ENCODE measurements at regions not wholly inside any gene's neighbourhood (a gene's known extent, or its start where the extent isn't known, plus 50 kb on each side); places are given as distances from the start of the nearest gene placed in this dataset.

DNA sequence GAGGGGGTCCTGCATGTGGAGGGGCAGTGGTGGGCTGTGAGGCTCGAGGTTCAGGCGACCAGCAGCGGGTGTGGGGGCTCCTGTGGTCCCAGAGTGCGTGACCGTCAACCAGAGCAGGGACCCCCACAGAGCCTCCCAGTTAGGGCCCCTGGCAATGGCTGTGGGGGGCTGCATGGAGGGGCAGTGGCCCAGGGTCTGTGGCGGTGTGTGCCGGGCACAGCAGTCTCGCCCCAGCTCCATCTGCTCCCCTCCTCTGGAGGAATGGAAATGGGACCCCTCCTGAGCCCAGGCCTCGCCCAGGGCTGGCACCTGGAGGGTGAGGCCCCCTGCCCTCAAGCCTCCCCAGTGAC lies 210.8 kb upstream of the C14orf180 start:
- H3K36me3 Mint-ChIP-seq: peaks cover 3% of the 10 kb centered on the region
- H3K9me3 ChIP-seq: no peaks in the 10 kb centered on the region
- no peak overlapping the region for H3K27ac Mint-ChIP-seq
- ChIA-PET CTCF (no interaction called here), POLR2A (no interaction called here)
- H3K27me3 ChIP-seq (replicated peaks in 1 of 2; ENCODE audit: control insufficient read depth in 2 of 2, extremely low read depth in 1 of 2, insufficient read depth in 2 of 2, low read length in 1 of 2): peaks cover 0 to 15% of the 10 kb centered on the region in 2 experiments
- 83% methylated on average over 8 of the region's 9 CpGs for WGBS (ENCODE audit: insufficient coverage)
- no peaks in the 10 kb centered on the region for H3K36me3 ChIP-seq (ENCODE audit: control insufficient read depth in 2 of 2, extremely low read depth in 1 of 2, insufficient read depth in 1 of 2, low read length in 1 of 2)
- no peak overlapping the region for H3K27ac ChIP-seq (ENCODE audit: low read length)
- H3K9me3 Mint-ChIP-seq: peaks cover 0 to 4% (median 4%) of the 10 kb centered on the region in 3 donors
- H3K4me3 Mint-ChIP-seq: no peak overlapping the region
- peaks cover 0 to 11% of the 10 kb centered on the region in 2 experiments for H3K4me1 ChIP-seq (ENCODE audit: control insufficient read depth in 1 of 2, extremely low read depth in 1 of 2, insufficient read depth in 2 of 2, low read length in 2 of 2)
- DNase-seq (no peak), ATAC-seq (replicated peaks in 1 of 4) (no peak)
- peaks cover 4 to 8% (median 8%) of the 10 kb centered on the region in 3 donors for H3K4me1 Mint-ChIP-seq
- H3K4me3 ChIP-seq (ENCODE audit: control insufficient read depth in 1 of 2, extremely low read depth in 1 of 2, low read length in 1 of 2): no peak overlapping the region
- peaks cover 0 to 4% of the 10 kb centered on the region in 2 donors for H3K27me3 Mint-ChIP-seq

DNA sequence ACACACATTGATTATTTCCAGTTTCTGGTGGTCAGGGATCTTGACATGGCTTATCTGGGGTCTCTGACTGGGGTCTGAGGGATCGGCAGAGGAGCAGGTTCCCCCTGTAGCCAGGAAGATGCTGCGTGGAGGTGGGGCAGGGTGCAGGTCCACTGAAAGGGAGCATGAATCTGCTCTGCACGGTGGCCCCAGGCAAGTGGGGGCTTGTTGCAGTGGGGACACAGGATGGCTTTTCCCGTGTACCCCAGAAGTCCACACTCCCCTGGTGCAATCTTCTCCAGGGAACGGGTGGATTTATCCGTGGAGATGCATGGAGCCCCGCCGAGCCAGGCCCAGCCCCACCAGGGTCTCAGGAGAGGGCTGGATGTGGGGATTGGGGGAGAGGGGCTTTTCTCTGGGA lies 210.4 kb upstream of the C14orf180 start:
- WGBS (ENCODE audit: insufficient coverage): 78% methylated on average over 3 of the region's 8 CpGs
- peaks cover 0 to 3% of the 10 kb centered on the region in 2 donors for H3K27me3 Mint-ChIP-seq

DNA sequence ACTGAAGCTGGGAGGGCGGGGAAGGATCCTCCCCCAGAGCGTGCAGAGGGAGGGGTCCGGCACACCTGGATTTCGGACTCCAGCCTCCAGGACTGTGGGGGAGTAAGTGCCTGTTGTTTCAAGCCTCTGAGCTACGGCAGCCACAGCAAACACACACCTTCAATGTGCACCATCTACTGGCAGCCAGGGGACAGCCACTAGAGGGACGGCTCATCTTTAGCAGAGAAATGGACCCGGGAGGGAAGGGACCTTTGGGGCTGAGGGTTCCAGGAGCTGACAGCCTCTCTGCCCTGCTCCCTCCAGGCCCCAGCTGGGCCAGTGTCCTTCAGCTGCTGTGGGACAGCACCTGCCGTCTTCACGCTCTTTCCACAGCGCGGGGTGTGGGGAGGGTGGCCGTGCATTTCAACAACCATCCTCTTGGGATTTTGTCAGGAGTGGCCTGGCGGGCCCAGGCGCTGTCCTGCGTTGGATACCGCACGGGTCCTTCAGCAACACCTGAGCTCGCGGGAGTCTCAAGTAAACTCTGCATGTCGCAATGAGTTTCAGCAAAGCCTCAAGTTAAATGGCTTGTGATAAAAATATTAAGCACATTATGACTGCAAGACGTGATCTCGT lies 209.2 kb upstream of the C14orf180 start:
- Histone ChIP-seq H3K4me1 (ENCODE audit: control insufficient read depth in 1 of 2, extremely low read depth in 1 of 2, insufficient read depth in 2 of 2, low read length in 2 of 2) (peaks cover 0 to 11% of the 10 kb centered on the region in 2 experiments), H3K36me3 (ENCODE audit: control insufficient read depth in 2 of 2, extremely low read depth in 1 of 2, insufficient read depth in 1 of 2, low read length in 1 of 2) (no peaks in the 10 kb centered on the region), H3K9me3 (no peaks in the 10 kb centered on the region), H3K27ac (ENCODE audit: low read length) (no peak overlapping the region), H3K27me3 (replicated peaks in 1 of 2; ENCODE audit: control insufficient read depth in 2 of 2, extremely low read depth in 1 of 2, insufficient read depth in 2 of 2, low read length in 1 of 2) (peaks cover 0 to 9% of the 10 kb centered on the region in 2 experiments), H3K4me3 (ENCODE audit: control insufficient read depth in 1 of 2, extremely low read depth in 1 of 2, low read length in 1 of 2) (no peak overlapping the region)
- no peak for ATAC-seq (replicated peaks in 1 of 4)
- H3K4me1 Mint-ChIP-seq: peaks cover 4 to 8% (median 8%) of the 10 kb centered on the region in 3 donors
- H3K4me3 Mint-ChIP-seq: no peak overlapping the region
- DNase-seq: no peak
- ChIA-PET POLR2A (no interaction called here), CTCF (no interaction called here)
- WGBS (ENCODE audit: insufficient coverage): 82% methylated on average over 13 of the region's 22 CpGs
- peaks cover 3% of the 10 kb centered on the region for H3K36me3 Mint-ChIP-seq
- H3K27me3 Mint-ChIP-seq: peaks cover 0 to 3% of the 10 kb centered on the region in 2 donors
- H3K27ac Mint-ChIP-seq: no peak overlapping the region
- peaks cover 0 to 4% (median 4%) of the 10 kb centered on the region in 3 donors for H3K9me3 Mint-ChIP-seq

More for the DNA sequence above, 210.4 kb upstream of the C14orf180 start:
- Mint-ChIP-seq H3K27ac (no peak overlapping the region), H3K36me3 (peaks cover 3% of the 10 kb centered on the region), H3K4me3 (no peak overlapping the region), H3K9me3 (peaks cover 0 to 4% (median 4%) of the 10 kb centered on the region in 3 donors), H3K4me1 (peaks cover 4 to 8% (median 8%) of the 10 kb centered on the region in 3 donors)
- ChIA-PET CTCF (no interaction called here), POLR2A (no interaction called here)
- Histone ChIP-seq H3K4me1 (ENCODE audit: control insufficient read depth in 1 of 2, extremely low read depth in 1 of 2, insufficient read depth in 2 of 2, low read length in 2 of 2) (peaks cover 0 to 11% of the 10 kb centered on the region in 2 experiments), H3K36me3 (ENCODE audit: control insufficient read depth in 2 of 2, extremely low read depth in 1 of 2, insufficient read depth in 1 of 2, low read length in 1 of 2) (no peaks in the 10 kb centered on the region), H3K9me3 (no peaks in the 10 kb centered on the region), H3K4me3 (ENCODE audit: control insufficient read depth in 1 of 2, extremely low read depth in 1 of 2, low read length in 1 of 2) (no peak overlapping the region), H3K27me3 (replicated peaks in 1 of 2; ENCODE audit: control insufficient read depth in 2 of 2, extremely low read depth in 1 of 2, insufficient read depth in 2 of 2, low read length in 1 of 2) (peaks cover 0 to 11% of the 10 kb centered on the region in 2 experiments), H3K27ac (ENCODE audit: low read length) (no peak overlapping the region)
- no peak for DNase-seq
- ATAC-seq (replicated peaks in 1 of 4): no peak

- ChIA-PET POLR2A (no interaction called here), CTCF (no interaction called here)
- Mint-ChIP-seq H3K27me3 (peaks cover 0 to 3% of the 10 kb centered on the region in 2 donors), H3K4me1 (peaks cover 4 to 8% (median 8%) of the 10 kb centered on the region in 3 donors), H3K27ac (no peak overlapping the region), H3K36me3 (peaks cover 3% of the 10 kb centered on the region), H3K4me3 (no peak overlapping the region), H3K9me3 (peaks cover 0 to 4% (median 4%) of the 10 kb centered on the region in 3 donors)
- DNase-seq: no peak
- peaks cover 0 to 9% of the 10 kb centered on the region in 2 experiments for H3K27me3 ChIP-seq (replicated peaks in 1 of 2; ENCODE audit: control insufficient read depth in 2 of 2, extremely low read depth in 1 of 2, insufficient read depth in 2 of 2, low read length in 1 of 2)
- H3K4me3 ChIP-seq (ENCODE audit: control insufficient read depth in 1 of 2, extremely low read depth in 1 of 2, low read length in 1 of 2): no peak overlapping the region
- no peaks in the 10 kb centered on the region for H3K9me3 ChIP-seq
- 84% methylated on average over 15 of the region's 15 CpGs for WGBS (ENCODE audit: insufficient coverage)
- no peaks in the 10 kb centered on the region for H3K36me3 ChIP-seq (ENCODE audit: control insufficient read depth in 2 of 2, extremely low read depth in 1 of 2, insufficient read depth in 1 of 2, low read length in 1 of 2)
- no peak for ATAC-seq (replicated peaks in 1 of 4)
- no peak overlapping the region for H3K27ac ChIP-seq (ENCODE audit: low read length)
- peaks cover 0 to 11% of the 10 kb centered on the region in 2 experiments for H3K4me1 ChIP-seq (ENCODE audit: control insufficient read depth in 1 of 2, extremely low read depth in 1 of 2, insufficient read depth in 2 of 2, low read length in 2 of 2)
Observed at GRCh38 chr14:104371031-104371430, 208.5 kb upstream of the C14orf180 start.

DNA sequence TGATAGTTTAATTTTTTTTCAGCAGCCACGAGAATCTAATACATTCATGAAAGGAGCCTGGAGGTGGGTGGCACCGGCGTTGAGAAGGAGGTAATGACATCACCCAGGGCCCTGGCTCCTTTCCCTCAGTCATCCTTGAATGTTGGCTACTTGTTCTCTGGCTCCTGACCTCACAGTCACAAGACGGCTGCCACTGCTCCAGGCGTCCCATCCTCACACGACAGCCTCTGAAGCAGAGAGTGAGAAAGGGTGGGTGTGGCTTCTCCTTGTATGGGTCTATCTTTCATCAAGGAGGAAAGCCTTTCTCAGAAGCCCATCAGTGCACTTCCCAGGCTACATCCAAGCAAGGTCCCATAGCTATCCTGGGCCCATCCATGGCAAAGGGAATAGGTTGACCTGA lies 207.6 kb upstream of the C14orf180 start:
- ChIA-PET CTCF (no interaction called here), POLR2A (no interaction called here)
- no peaks in the 10 kb centered on the region for H3K36me3 Mint-ChIP-seq
- Histone ChIP-seq H3K36me3 (ENCODE audit: control insufficient read depth in 2 of 2, extremely low read depth in 1 of 2, insufficient read depth in 1 of 2, low read length in 1 of 2) (no peaks in the 10 kb centered on the region), H3K4me1 (ENCODE audit: control insufficient read depth in 1 of 2, extremely low read depth in 1 of 2, insufficient read depth in 2 of 2, low read length in 2 of 2) (peaks cover 0 to 11% of the 10 kb centered on the region in 2 experiments), H3K4me3 (ENCODE audit: control insufficient read depth in 1 of 2, extremely low read depth in 1 of 2, low read length in 1 of 2) (no peak overlapping the region), H3K27me3 (replicated peaks in 1 of 2; ENCODE audit: control insufficient read depth in 2 of 2, extremely low read depth in 1 of 2, insufficient read depth in 2 of 2, low read length in 1 of 2) (peaks cover 0 to 9% of the 10 kb centered on the region in 2 experiments), H3K9me3 (no peaks in the 10 kb centered on the region), H3K27ac (ENCODE audit: low read length) (no peak overlapping the region)
- no peak overlapping the region for H3K27ac Mint-ChIP-seq
- H3K27me3 Mint-ChIP-seq: peaks cover 0 to 3% of the 10 kb centered on the region in 2 donors
- DNase-seq (no peak), ATAC-seq (replicated peaks in 1 of 4) (no peak)
- H3K4me1 Mint-ChIP-seq: peaks cover 4 to 8% (median 8%) of the 10 kb centered on the region in 3 donors
- WGBS (ENCODE audit: insufficient coverage): no CpG with 5 or more reads among the region's 6 CpGs
- H3K4me3 Mint-ChIP-seq: no peak overlapping the region
- H3K9me3 Mint-ChIP-seq: no peaks in the 10 kb centered on the region

- H3K27me3 ChIP-seq (replicated peaks in 1 of 2; ENCODE audit: control insufficient read depth in 2 of 2, extremely low read depth in 1 of 2, insufficient read depth in 2 of 2, low read length in 1 of 2): peaks cover 0 to 9% of the 10 kb centered on the region in 2 experiments
- WGBS (ENCODE audit: insufficient coverage): 78% methylated on average over 8 of the region's 16 CpGs
- H3K27ac Mint-ChIP-seq: no peak overlapping the region
- peaks cover 4 to 8% (median 8%) of the 10 kb centered on the region in 3 donors for H3K4me1 Mint-ChIP-seq
- no peak overlapping the region for H3K4me3 ChIP-seq (ENCODE audit: control insufficient read depth in 1 of 2, extremely low read depth in 1 of 2, low read length in 1 of 2)
- no peak overlapping the region for H3K4me3 Mint-ChIP-seq
- no peaks in the 10 kb centered on the region for H3K36me3 Mint-ChIP-seq
- DNase-seq (no peak), ATAC-seq (replicated peaks in 1 of 4) (no peak)
- ChIA-PET POLR2A (no interaction called here), CTCF (no interaction called here)
- no peak overlapping the region for H3K27ac ChIP-seq (ENCODE audit: low read length)
- no peaks in the 10 kb centered on the region for H3K9me3 Mint-ChIP-seq
- no peaks in the 10 kb centered on the region for H3K9me3 ChIP-seq
- peaks cover 0 to 3% of the 10 kb centered on the region in 2 donors for H3K27me3 Mint-ChIP-seq
- peaks cover 0 to 11% of the 10 kb centered on the region in 2 experiments for H3K4me1 ChIP-seq (ENCODE audit: control insufficient read depth in 1 of 2, extremely low read depth in 1 of 2, insufficient read depth in 2 of 2, low read length in 2 of 2)
- no peaks in the 10 kb centered on the region for H3K36me3 ChIP-seq (ENCODE audit: control insufficient read depth in 2 of 2, extremely low read depth in 1 of 2, insufficient read depth in 1 of 2, low read length in 1 of 2)
Observed at GRCh38 chr14:104372390-104373054, 207.0 kb upstream of the C14orf180 start.
